Thyroid gland (tissue), 4 donors: ENCODE measurements at regions not wholly inside any gene's neighbourhood (a gene's known extent, or its start where the extent isn't known, plus 50 kb on each side); places are given as distances from the start of the nearest gene placed in this dataset.

ENCODE experiments used
- CTCF ChIP-seq, 6 experiments: fragments of 200-600 bp in 3 of 6; fragments of 450-650 bp in 3 of 6; sonication (generic) in 3 of 6; IDR thresholded peaks; one replicate each; pipeline ENCODE4 v1.5.1; 2016 to 2019; ENCODE audit warnings: antibody characterized with exemption in 6 of 6, mild to moderate bottlenecking in 2 of 6, inconsistent platforms in 1 of 6, moderate library complexity in 1 of 6
- POLR2A ChIP-seq, 2 donors: fragments of 450-650 bp; IDR thresholded peaks; one replicate each; pipeline ENCODE4 v1.6.1; 2017; ENCODE audit warnings: antibody characterized with exemption in 2 of 2, mild to moderate bottlenecking in 2 of 2, moderate library complexity in 1 of 2

DNA sequence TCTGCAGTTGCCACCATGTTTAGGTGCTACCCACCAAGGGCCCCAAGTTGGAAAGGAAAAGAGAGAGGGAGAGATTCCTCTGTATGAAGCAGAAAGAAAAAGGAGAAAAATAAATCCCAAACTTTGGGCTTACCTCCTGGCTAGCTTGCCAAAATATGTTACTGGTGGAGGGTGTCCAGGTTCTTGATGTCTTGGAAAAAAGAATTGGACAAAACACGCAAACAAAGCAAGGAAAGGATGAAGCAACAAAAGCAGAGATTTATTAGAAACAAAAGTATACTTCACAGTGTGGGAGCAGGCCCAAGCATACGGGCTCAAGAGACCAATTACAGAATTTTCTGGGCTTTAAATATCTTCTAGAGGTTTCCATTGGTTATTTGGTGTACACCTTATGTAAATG lies 204.5 kb upstream of the LRRC7 start:
- no peak for TF ChIP-seq CTCF (IDR thresholded peaks at IDR 0.05)
- no peak for TF ChIP-seq POLR2A (IDR thresholded peaks at IDR 0.05)
